Liver (tissue), 2 donors: ENCODE measurements at regions not wholly inside any gene's neighbourhood (a gene's known extent, or its start where the extent isn't known, plus 50 kb on each side); places are given as distances from the start of the nearest gene placed in this dataset.

Experiments
- CTCF ChIP-seq: fragments of 150-350 bp; IDR thresholded peaks from 2 replicates; pipeline ENCODE4 v1.5.1; 2017; ENCODE audit warnings: improper control_type of control experiment, low read depth, low read length; ENCODE audit not compliant: missing input control
- REST ChIP-seq: IDR thresholded peaks from 2 replicates; pipeline ENCODE4 v1.6.1; 2016; ENCODE audit warnings: antibody characterized with exemption, mild to moderate bottlenecking
- donor health status: healthy.

GRCh38 chr14:27387463-27387862 lies 789.6 kb upstream of the NOVA1 start:
- TF ChIP-seq CTCF, result no peak
- TF ChIP-seq REST, result no peak
